ENCODE measurements at regions not wholly inside any gene's neighbourhood (a gene's known extent, or its start where the extent isn't known, plus 50 kb on each side); places are given as distances from the start of the nearest gene placed in this dataset.
"Not testable (repeated sequence)": the region's sequence is repeated elsewhere in the genome, so short reads cannot be mapped to it uniquely, and the experiment has no call there.

DNA sequence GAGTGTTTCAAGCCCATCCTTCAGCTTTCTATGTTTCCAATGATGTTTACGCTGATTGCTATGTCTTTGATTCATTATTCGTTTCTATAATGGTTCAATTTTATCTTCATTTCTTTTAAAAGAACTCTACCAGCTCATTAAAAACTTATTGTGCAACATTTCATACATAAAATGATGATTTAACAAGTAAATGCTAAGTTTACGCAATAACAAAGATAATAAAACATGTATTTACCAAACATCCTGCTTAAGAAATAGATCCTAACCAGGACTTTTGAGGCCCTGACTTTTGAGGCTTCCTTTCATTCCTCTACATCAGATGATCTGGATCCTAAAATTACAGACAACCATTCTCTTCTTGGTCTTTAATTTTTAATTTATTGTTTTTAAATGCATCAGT lies 86.5 kb upstream of the DLGAP1 start:
- DNase-seq (ENCODE audit: low spot score in 2 of 2, unreplicated experiment in 2 of 2) = no peak
- no peak overlapping the region for H3K4me3 Mint-ChIP-seq
- H3K27ac Mint-ChIP-seq = no peak overlapping the region
- no peaks in the 10 kb centered on the region for H3K27me3 Mint-ChIP-seq (ENCODE audit: low read depth)
- peaks cover 32% of the 10 kb centered on the region for H3K9me3 Mint-ChIP-seq
- H3K36me3 Mint-ChIP-seq = peaks cover 6% of the 10 kb centered on the region
- H3K4me1 Mint-ChIP-seq = no peaks in the 10 kb centered on the region
- TF ChIP-seq, protein P1, sequence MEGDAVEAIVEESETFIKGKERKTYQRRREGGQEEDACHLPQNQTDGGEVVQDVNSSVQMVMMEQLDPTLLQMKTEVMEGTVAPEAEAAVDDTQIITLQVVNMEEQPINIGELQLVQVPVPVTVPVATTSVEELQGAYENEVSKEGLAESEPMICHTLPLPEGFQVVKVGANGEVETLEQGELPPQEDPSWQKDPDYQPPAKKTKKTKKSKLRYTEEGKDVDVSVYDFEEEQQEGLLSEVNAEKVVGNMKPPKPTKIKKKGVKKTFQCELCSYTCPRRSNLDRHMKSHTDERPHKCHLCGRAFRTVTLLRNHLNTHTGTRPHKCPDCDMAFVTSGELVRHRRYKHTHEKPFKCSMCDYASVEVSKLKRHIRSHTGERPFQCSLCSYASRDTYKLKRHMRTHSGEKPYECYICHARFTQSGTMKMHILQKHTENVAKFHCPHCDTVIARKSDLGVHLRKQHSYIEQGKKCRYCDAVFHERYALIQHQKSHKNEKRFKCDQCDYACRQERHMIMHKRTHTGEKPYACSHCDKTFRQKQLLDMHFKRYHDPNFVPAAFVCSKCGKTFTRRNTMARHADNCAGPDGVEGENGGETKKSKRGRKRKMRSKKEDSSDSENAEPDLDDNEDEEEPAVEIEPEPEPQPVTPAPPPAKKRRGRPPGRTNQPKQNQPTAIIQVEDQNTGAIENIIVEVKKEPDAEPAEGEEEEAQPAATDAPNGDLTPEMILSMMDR (IDR thresholded peaks at IDR 0.05; ENCODE audit: unreplicated experiment) = no peak

DNA sequence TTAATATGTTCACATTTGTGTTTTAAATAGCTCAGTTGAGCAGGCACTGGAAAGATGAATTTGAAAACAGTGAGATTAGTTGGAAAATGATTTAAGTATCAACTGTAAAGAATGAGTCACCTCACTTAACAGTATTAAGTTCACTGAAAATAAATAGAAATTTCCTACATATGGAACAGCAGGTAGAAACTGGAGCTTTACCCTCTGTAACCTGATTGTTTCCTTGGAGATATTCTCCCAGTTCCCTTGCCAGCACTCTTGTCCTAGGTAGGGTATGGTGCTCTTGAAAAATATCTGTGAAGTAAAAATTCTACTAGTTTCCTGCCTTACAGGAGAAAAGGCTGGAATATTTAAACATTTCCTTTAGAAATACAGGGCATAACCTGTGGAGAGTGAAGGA lies 81.3 kb upstream of the DLGAP1 start:
- DNase-seq (ENCODE audit: low spot score in 2 of 2, unreplicated experiment in 2 of 2) = no peak
- Mint-ChIP-seq H3K9me3 (peaks cover 51% of the 10 kb centered on the region), H3K4me1 (no peaks in the 10 kb centered on the region), H3K36me3 (peaks cover 11% of the 10 kb centered on the region), H3K27ac (no peak overlapping the region), H3K27me3 (ENCODE audit: low read depth) (no peaks in the 10 kb centered on the region), H3K4me3 (no peak overlapping the region)
- TF ChIP-seq, protein P1 (IDR thresholded peaks at IDR 0.05; ENCODE audit: unreplicated experiment) = no peak

DNA sequence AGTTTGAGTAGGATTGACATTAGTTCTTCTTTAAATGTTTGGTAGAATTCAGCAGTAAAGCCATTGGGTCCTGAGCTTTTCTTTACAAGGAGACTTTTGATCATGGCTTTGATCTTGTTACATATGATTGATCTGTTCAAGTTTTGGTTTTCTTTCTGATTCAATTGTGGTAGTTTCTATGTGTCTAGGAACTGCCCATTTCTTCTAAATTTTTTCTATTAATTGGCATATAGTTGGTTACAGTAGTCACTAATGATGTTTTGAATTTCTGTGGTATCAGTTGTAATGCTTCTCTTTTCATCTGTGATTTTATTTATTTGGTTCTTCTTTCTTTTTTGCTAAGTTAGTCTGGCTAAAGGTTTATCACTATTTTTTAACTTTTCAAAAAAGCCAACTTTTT lies 73.3 kb upstream of the DLGAP1 start:
- H3K4me3 Mint-ChIP-seq = no peak overlapping the region
- H3K36me3 Mint-ChIP-seq = peaks cover 3% of the 10 kb centered on the region
- TF ChIP-seq, protein P1 (IDR thresholded peaks at IDR 0.05; ENCODE audit: unreplicated experiment) = no peak
- no peaks in the 10 kb centered on the region for H3K27me3 Mint-ChIP-seq (ENCODE audit: low read depth)
- no peaks in the 10 kb centered on the region for H3K4me1 Mint-ChIP-seq
- no peak overlapping the region for H3K27ac Mint-ChIP-seq
- no peak for DNase-seq (ENCODE audit: low spot score in 2 of 2, unreplicated experiment in 2 of 2)
- peaks cover 28% of the 10 kb centered on the region for H3K9me3 Mint-ChIP-seq

DNA sequence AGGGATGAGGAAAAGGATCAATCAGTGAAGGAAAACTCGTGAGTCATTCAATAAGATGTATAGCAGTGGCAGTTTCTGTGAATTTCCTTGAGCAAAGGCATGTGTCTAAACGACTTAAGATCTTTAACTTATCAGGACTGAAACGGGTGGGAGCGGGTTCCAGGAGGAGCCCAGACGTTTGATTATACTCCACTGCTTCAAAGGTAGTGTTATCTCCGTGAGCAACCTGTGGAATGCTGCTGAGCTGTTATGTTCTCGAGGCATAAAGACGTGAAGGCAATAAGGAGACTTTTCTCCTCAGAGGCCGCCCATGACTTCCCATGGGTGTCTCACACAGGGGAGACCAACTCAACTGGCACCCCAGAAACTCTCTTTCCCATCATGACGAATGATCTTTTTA lies 72.7 kb upstream of the DLGAP1 start:
- not testable (repeated sequence) for H3K27me3 Mint-ChIP-seq (ENCODE audit: low read depth); H3K27ac Mint-ChIP-seq; H3K36me3 Mint-ChIP-seq; H3K4me3 Mint-ChIP-seq; H3K4me1 Mint-ChIP-seq; DNase-seq (ENCODE audit: low spot score in 2 of 2, unreplicated experiment in 2 of 2)
- H3K9me3 Mint-ChIP-seq = peaks cover 24% of the 10 kb centered on the region

DNA sequence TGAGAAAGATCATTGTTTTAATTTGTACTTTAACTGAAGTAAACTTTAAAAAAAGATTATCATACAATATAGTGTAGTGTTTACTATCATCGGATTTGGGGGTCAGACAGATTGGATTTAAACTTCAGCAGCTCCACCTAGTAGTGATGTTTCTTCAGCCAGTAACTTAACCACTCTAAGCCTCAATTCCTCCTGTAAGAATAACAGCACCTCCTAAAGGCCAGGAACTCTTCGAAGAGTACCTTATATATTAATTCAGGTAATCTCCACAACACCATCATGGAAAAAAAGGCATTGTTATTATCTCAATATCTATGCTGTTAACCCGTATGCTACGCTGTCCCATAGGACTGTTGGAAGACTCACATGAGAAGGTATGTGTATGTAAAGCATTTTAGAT lies 69.0 kb upstream of the DLGAP1 start:
- DNase-seq (ENCODE audit: low spot score in 2 of 2, unreplicated experiment in 2 of 2) = no peak
- H3K36me3 Mint-ChIP-seq = no peaks in the 10 kb centered on the region
- H3K4me3 Mint-ChIP-seq = no peak overlapping the region
- peaks cover 9% of the 10 kb centered on the region for H3K9me3 Mint-ChIP-seq
- H3K4me1 Mint-ChIP-seq = no peaks in the 10 kb centered on the region
- TF ChIP-seq, protein P1 (IDR thresholded peaks at IDR 0.05; ENCODE audit: unreplicated experiment) = no peak
- H3K27me3 Mint-ChIP-seq (ENCODE audit: low read depth) = no peaks in the 10 kb centered on the region
- H3K27ac Mint-ChIP-seq = no peak overlapping the region

DNA sequence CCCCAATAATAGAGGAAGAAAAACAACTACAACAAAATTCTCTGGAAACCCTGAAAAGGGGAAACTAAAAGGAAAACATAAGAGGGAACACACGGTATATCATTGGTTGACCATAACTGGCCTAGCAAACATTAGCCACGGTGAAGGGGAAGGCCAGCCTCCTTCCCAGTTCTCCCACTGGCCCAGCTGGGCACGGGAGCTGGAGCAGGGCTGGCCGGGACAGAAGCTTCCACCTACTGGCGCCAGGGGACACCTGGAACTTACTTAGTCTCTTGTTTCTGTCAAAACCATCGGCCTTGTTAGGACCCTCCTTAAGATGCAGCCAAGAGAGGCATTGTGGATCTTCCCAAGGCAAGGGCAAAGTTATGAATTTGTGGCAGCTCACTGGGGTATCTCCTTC lies 56.1 kb upstream of the DLGAP1 start:
- Mint-ChIP-seq H3K27ac (no peak overlapping the region), H3K36me3 (no peaks in the 10 kb centered on the region), H3K4me1 (no peaks in the 10 kb centered on the region), H3K27me3 (ENCODE audit: low read depth) (no peaks in the 10 kb centered on the region), H3K9me3 (no peaks in the 10 kb centered on the region), H3K4me3 (no peak overlapping the region)
- DNase-seq (ENCODE audit: low spot score in 2 of 2, unreplicated experiment in 2 of 2) = no peak
- TF ChIP-seq, protein P1 (IDR thresholded peaks at IDR 0.05; ENCODE audit: unreplicated experiment) = no peak
